ENCODE measurements at regions not wholly inside any gene's neighbourhood (a gene's known extent, or its start where the extent isn't known, plus 50 kb on each side); places are given as distances from the start of the nearest gene placed in this dataset.

DNA sequence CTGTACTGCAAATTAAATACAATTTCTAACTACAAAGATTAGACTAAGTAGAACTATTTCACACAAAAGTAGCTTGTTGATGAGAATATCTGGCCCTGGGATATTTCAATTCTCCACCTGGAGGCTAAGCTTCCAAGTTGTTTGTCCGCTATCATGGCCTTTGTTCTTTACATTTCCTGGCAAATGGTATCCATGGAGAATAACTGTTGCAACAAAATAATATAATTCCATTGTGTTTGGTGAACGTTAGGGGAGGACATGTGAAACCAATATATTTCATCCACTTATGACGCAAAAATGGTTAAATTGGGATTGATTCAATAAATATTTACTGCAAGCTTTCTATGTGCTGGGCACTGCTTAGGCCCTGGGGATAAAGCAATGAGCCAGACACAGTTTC, 565.4 kb downstream of the PTPRC start:
- Mint-ChIP-seq H3K27me3 (ENCODE audit: unreplicated experiment) (no peaks in the 10 kb centered on the region), H3K27ac (ENCODE audit: unreplicated experiment) (no peak overlapping the region), H3K4me3 (ENCODE audit: unreplicated experiment) (no peak overlapping the region), H3K4me1 (ENCODE audit: unreplicated experiment) (no peaks in the 10 kb centered on the region), H3K36me3 (ENCODE audit: unreplicated experiment) (no peaks in the 10 kb centered on the region), H3K9me3 (ENCODE audit: unreplicated experiment) (no peaks in the 10 kb centered on the region)
- DNase-seq (ENCODE audit: extremely low spot score, unreplicated experiment) = no peak
- TF ChIP-seq, protein P1, sequence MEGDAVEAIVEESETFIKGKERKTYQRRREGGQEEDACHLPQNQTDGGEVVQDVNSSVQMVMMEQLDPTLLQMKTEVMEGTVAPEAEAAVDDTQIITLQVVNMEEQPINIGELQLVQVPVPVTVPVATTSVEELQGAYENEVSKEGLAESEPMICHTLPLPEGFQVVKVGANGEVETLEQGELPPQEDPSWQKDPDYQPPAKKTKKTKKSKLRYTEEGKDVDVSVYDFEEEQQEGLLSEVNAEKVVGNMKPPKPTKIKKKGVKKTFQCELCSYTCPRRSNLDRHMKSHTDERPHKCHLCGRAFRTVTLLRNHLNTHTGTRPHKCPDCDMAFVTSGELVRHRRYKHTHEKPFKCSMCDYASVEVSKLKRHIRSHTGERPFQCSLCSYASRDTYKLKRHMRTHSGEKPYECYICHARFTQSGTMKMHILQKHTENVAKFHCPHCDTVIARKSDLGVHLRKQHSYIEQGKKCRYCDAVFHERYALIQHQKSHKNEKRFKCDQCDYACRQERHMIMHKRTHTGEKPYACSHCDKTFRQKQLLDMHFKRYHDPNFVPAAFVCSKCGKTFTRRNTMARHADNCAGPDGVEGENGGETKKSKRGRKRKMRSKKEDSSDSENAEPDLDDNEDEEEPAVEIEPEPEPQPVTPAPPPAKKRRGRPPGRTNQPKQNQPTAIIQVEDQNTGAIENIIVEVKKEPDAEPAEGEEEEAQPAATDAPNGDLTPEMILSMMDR (IDR thresholded peaks at IDR 0.05) = no peak

DNA sequence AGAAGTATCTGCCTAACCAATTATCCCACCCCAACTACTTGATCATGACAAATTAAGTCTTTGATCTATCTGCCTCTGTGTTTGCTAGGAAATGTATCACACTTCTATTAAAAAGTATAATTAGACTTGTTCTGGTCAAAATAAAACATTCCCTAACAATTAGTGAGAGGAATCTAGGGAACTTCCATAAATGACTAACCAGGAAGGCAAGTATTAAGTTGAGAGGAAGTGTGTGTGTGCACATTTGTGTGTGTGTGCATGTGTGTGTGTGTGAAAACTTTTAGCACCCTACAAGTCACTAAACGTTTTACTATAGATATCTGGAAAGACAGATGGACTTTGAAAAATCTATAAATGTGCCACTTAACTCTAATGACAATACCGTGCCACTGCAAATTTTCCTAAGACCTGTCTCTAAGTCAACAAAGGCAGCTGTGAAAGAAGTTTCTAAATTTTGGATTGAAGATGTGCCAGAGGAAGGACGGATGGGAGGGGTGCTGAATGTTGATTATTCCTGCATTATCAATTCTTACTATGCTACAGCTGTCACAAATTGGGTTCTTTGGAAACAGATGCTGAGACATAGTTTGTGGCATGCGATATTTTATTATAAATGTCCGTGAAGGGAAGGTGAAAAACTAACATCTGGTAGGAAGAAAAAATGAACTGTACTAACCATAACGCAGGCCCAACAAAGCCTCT, 567.1 kb downstream of the PTPRC start:
- Mint-ChIP-seq H3K36me3 (ENCODE audit: unreplicated experiment) (no peaks in the 10 kb centered on the region), H3K27me3 (ENCODE audit: unreplicated experiment) (no peaks in the 10 kb centered on the region), H3K4me3 (ENCODE audit: unreplicated experiment) (no peak overlapping the region), H3K4me1 (ENCODE audit: unreplicated experiment) (no peaks in the 10 kb centered on the region), H3K9me3 (ENCODE audit: unreplicated experiment) (no peaks in the 10 kb centered on the region), H3K27ac (ENCODE audit: unreplicated experiment) (no peak overlapping the region)
- TF ChIP-seq, protein P1 (IDR thresholded peaks at IDR 0.05) = no peak
- no peak for DNase-seq (ENCODE audit: extremely low spot score, unreplicated experiment)

DNA sequence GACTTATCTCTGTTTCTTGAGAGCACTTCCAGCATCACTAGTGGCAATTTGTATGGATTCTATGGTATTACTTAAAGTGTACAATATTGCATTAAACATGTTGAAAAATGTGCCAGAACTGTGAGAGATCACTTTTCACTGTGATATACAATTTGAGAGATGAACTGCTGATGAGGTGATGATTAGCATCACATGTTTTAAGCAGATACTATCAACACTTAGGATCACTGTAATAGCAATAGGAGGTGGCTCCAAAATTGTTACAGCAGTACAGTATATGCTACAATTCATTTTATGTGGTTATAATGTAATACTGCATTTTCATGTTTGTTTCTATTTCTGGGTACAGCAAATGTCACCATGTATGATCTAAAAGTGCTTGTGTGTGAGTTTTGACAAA, 570.0 kb downstream of the PTPRC start:
- no peak for DNase-seq (ENCODE audit: extremely low spot score, unreplicated experiment)
- TF ChIP-seq, protein P1 (IDR thresholded peaks at IDR 0.05) = no peak
- H3K4me1 Mint-ChIP-seq (ENCODE audit: unreplicated experiment) = no peaks in the 10 kb centered on the region
- no peak overlapping the region for H3K4me3 Mint-ChIP-seq (ENCODE audit: unreplicated experiment)
- H3K36me3 Mint-ChIP-seq (ENCODE audit: unreplicated experiment) = no peaks in the 10 kb centered on the region
- no peaks in the 10 kb centered on the region for H3K27me3 Mint-ChIP-seq (ENCODE audit: unreplicated experiment)
- no peaks in the 10 kb centered on the region for H3K9me3 Mint-ChIP-seq (ENCODE audit: unreplicated experiment)
- no peak overlapping the region for H3K27ac Mint-ChIP-seq (ENCODE audit: unreplicated experiment)

DNA sequence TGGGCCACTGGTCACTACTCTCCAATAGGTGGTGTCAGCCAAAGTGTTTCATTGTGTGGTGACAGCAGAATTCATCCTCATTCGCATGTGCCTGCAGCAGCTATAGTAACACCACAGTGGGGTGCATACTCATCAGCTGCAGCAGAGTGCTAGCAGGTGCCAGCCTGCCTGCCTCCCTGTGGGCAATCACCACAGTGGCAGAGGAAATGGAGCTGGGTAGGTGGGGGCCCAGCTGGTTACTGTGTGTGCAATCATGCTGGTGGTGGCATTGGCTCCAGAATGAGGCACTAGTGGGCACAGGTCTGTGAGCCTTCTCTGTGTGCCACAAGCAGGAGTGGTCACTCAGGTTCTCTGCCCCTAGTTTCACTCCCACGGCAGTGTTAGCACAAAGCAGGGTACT, 579.2 kb downstream of the PTPRC start:
- H3K9me3 Mint-ChIP-seq (ENCODE audit: unreplicated experiment) = no peaks in the 10 kb centered on the region
- no peak overlapping the region for H3K4me3 Mint-ChIP-seq (ENCODE audit: unreplicated experiment)
- H3K27me3 Mint-ChIP-seq (ENCODE audit: unreplicated experiment) = no peaks in the 10 kb centered on the region
- H3K27ac Mint-ChIP-seq (ENCODE audit: unreplicated experiment) = no peak overlapping the region
- H3K36me3 Mint-ChIP-seq (ENCODE audit: unreplicated experiment) = no peaks in the 10 kb centered on the region
- no peak for DNase-seq (ENCODE audit: extremely low spot score, unreplicated experiment)
- H3K4me1 Mint-ChIP-seq (ENCODE audit: unreplicated experiment) = no peaks in the 10 kb centered on the region
- TF ChIP-seq, protein P1 (IDR thresholded peaks at IDR 0.05) = no peak

DNA sequence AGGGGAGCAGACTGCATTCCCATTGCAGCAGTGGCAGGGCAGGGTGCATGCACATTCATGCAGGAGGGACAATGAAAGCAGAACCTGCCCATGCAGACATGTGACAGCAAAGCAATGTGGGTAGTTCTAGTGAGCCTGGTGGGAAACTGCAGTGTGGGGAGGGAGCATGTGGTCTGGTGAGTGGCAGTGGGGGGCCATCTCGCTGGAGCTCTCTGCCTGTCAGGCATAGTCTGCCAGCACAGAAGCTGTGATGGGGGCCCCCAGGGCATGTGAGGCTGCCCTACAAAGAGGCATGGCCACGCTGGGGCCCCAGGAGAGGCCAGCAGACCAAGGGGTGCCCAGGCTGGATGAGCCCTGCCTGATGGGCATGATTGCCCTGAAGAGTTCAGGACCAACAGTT, 579.7 kb downstream of the PTPRC start:
- Mint-ChIP-seq H3K27me3 (ENCODE audit: unreplicated experiment) (no peaks in the 10 kb centered on the region), H3K9me3 (ENCODE audit: unreplicated experiment) (no peaks in the 10 kb centered on the region), H3K27ac (ENCODE audit: unreplicated experiment) (no peak overlapping the region), H3K4me3 (ENCODE audit: unreplicated experiment) (no peak overlapping the region), H3K4me1 (ENCODE audit: unreplicated experiment) (no peaks in the 10 kb centered on the region), H3K36me3 (ENCODE audit: unreplicated experiment) (no peaks in the 10 kb centered on the region)
- no peak for DNase-seq (ENCODE audit: extremely low spot score, unreplicated experiment)
- TF ChIP-seq, protein P1 (IDR thresholded peaks at IDR 0.05) = no peak
